ENCODE measurements at regions not wholly inside any gene's neighbourhood (a gene's known extent, or its start where the extent isn't known, plus 50 kb on each side); places are given as distances from the start of the nearest gene placed in this dataset.
A peak's percentile ranks its signal among the peaks of the same experiment; 100 is the strongest.

DNA sequence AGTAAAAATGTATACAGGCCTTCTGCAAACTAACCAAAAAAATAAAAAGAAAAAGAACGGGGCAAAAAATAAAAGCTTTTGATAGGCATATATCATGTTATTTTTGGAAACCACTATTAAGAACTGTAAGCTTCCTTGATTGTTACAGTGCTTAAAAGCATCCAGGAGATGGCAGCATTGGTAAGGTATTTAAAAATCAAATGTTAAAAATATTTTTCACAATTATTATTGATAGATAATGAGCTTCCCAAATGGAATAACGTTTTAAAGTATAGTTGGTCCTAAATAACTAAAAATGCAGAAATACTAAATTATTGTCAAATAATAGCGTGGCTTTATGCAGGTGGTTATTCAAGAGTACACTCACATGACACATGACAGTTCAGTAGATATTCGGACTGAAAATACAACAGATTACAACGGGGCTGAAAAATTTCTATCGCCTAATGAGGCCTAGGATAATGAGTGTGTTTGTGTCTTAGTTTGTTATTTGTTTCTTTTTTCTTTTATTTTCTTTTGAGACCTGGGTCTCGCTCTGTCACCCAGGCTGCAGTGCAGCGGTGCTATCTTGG, 127.2 kb upstream of the ATF7IP start:
- intact Hi-C loops (cut with DNase I; ENCODE audit: low total_unique reads): loop anchor here (5.0 to 10.0 kb wide), 2 partner anchors 426 to 484 kb away; no protein-coding TSS in a partner anchor
- H3K4me3 ChIP-seq: no peak overlapping the region
- no peaks in the 10 kb centered on the region for H3K27me3 ChIP-seq (replicated peaks in 1 of 7)
- H3K4me1 ChIP-seq: peaks cover 5 to 33% (median 26%) of the 10 kb centered on the region in 6 donors
- H3K27ac ChIP-seq: peak overlapping the region in 3 of 8 donors; percentile 79 to 82 (median 79)
- H3K9me3 ChIP-seq: peaks cover 7 to 27% (median 19%) of the 10 kb centered on the region in 8 donors
- H3K36me3 ChIP-seq: peaks cover 0 to 3% (median 0%) of the 10 kb centered on the region in 6 donors
- WGBS, 5 donors: 51 to 55% (median 54%) methylated on average over 8 of the region's 8 CpGs
- TF ChIP-seq, protein P1, sequence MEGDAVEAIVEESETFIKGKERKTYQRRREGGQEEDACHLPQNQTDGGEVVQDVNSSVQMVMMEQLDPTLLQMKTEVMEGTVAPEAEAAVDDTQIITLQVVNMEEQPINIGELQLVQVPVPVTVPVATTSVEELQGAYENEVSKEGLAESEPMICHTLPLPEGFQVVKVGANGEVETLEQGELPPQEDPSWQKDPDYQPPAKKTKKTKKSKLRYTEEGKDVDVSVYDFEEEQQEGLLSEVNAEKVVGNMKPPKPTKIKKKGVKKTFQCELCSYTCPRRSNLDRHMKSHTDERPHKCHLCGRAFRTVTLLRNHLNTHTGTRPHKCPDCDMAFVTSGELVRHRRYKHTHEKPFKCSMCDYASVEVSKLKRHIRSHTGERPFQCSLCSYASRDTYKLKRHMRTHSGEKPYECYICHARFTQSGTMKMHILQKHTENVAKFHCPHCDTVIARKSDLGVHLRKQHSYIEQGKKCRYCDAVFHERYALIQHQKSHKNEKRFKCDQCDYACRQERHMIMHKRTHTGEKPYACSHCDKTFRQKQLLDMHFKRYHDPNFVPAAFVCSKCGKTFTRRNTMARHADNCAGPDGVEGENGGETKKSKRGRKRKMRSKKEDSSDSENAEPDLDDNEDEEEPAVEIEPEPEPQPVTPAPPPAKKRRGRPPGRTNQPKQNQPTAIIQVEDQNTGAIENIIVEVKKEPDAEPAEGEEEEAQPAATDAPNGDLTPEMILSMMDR (IDR thresholded peaks at IDR 0.05 in 8 of 11, conservative IDR thresholded peaks at IDR 0.05 in 3 of 11): peak; percentile 50 to 86 (median 80)
- no peak for TF ChIP-seq POLR2A (IDR thresholded peaks at IDR 0.05)
- no peak for TF ChIP-seq POLR2AphosphoS5 (IDR thresholded peaks at IDR 0.05)
- DNase-seq: no peak

DNA sequence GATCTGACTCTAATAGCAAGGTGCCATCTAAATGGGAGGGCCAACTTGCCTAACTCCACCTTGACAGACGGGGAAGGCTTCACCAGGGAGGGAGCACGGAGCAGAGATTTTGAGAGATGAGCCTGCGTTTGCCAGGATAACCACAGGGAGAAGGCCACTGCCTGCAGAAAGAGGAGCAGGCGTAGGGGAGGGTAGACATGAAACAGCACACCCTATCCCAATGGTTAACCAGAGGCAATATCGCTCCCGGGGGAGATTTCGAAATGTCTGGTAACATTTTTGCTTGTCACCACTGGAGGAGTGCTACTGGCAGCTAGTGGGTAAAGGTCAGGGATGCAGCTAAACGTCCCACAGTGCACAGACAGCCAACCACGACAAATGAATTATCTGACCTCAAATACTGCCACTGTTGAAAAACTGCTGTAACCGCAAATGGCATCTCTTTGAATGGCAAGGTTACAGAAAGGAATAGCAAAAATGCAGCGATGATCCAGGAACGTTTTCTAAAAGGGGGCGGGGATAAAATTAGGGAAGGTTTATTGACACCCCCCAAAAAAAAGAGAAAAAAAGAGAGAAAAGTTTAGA, 126.0 kb upstream of the ATF7IP start:
- peak overlapping the region in 6 of 8 donors; percentile 2 to 53 (median 24) for H3K4me3 ChIP-seq
- H3K27me3 ChIP-seq (replicated peaks in 1 of 7): no peaks in the 10 kb centered on the region
- intact Hi-C loops (cut with DNase I; ENCODE audit: low total_unique reads): loop anchor here (5.0 to 10.0 kb wide), 2 partner anchors 425 to 483 kb away; no protein-coding TSS in a partner anchor
- H3K9me3 ChIP-seq: peaks cover 7 to 38% (median 30%) of the 10 kb centered on the region in 8 donors
- 18 to 31% (median 24%) methylated on average over 13 of the region's 13 CpGs for WGBS, 5 donors
- no peak for DNase-seq
- H3K27ac ChIP-seq: peak overlapping the region; percentile 14 to 87 (median 76)
- TF ChIP-seq, protein P1 (IDR thresholded peaks at IDR 0.05 in 8 of 11, conservative IDR thresholded peaks at IDR 0.05 in 3 of 11): peak in 2 of 11 experiments; percentile 11 to 34
- no peak for TF ChIP-seq POLR2A (IDR thresholded peaks at IDR 0.05)
- no peak for TF ChIP-seq POLR2AphosphoS5 (IDR thresholded peaks at IDR 0.05)
- peaks cover 0 to 3% (median 0%) of the 10 kb centered on the region in 6 donors for H3K36me3 ChIP-seq
- peaks cover 5 to 34% (median 26%) of the 10 kb centered on the region in 6 donors for H3K4me1 ChIP-seq

DNA sequence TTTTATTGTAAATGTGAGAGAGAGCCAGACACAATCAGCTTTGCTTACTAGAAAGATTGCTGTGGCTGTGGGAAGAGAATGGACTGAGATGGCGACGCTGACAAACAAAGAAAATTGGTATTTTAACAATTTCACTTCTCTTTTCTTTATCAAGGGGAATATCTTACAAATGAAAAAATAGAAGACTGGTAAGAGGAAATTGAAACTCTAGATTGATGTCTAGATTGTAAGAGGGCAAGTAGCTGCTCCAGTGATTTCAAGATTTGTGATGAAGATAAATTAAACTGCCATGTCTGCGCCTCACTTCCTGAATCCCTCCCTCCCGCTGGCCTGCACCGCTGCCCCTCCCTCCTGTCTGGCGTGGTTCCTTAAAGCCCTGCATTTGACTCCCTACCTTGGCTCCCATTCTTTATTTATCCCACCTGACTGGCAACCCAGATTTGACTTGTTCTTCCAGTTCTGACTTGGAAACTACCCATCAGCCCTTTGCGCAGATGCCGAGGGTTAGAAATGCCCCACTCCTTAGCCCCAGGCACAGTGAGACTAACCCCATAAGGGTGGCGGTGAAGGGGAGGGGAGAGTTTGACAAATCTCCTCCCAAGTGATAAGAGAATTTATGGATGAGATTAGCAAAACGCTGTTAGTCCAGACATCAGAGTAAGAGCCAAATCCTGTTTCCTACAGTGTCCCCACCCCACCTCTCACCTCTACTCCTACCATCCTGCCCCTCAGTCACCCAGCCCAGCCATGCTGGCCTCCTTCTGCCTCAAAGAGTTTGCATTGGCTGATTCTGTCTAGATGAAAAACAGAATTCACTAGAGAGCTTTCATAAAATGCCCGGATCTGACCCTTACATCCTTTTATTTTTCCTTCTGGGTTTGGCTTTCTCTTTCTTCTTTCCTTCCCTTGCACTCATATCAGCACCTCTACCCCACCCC, 125.3 kb upstream of the ATF7IP start:
- Histone ChIP-seq H3K27me3 (replicated peaks in 1 of 7) (no peaks in the 10 kb centered on the region), H3K9me3 (peaks cover 7 to 40% (median 32%) of the 10 kb centered on the region in 8 donors), H3K4me3 (peak overlapping the region in 6 of 8 donors; percentile 2 to 53 (median 24)), H3K27ac (peak overlapping the region; percentile 14 to 87 (median 76)), H3K4me1 (peaks cover 5 to 42% (median 27%) of the 10 kb centered on the region in 6 donors), H3K36me3 (peaks cover 0 to 3% (median 0%) of the 10 kb centered on the region in 6 donors)
- no peak for DNase-seq
- 32 to 38% (median 36%) methylated on average over 11 of the region's 11 CpGs for WGBS, 5 donors
- intact Hi-C loops (cut with DNase I; ENCODE audit: low total_unique reads): loop anchor here (5.0 to 10.0 kb wide), 2 partner anchors 425 to 482 kb away; no protein-coding TSS in a partner anchor
- TF ChIP-seq, protein P1 (IDR thresholded peaks at IDR 0.05 in 8 of 11, conservative IDR thresholded peaks at IDR 0.05 in 3 of 11): no peak
- peak in 1 of 3 donors; percentile 51 for TF ChIP-seq POLR2AphosphoS5 (IDR thresholded peaks at IDR 0.05)

All from spleen (tissue), 11 donors.